Lung (tissue), 11 donors: ENCODE measurements at regions not wholly inside any gene's neighbourhood (a gene's known extent, or its start where the extent isn't known, plus 50 kb on each side); places are given as distances from the start of the nearest gene placed in this dataset.

Experiments
- ATAC-seq: fragments of 200-7000 bp; cut with Tn5 transposase; one replicate; pipeline ENCODE4 v1.9.1; 2020; ENCODE audit warnings: moderate number of reproducible peaks; ENCODE audit not compliant: insufficient read depth, low FRiP score
- DNase-seq, 3 donors: peaks; one replicate each; pipeline ENCODE4 v3.0.0-alpha.2; 2013 to 2017
- H3K27ac ChIP-seq, 2 donors: one replicate each; pipeline ENCODE4 v1.5.1; 2013; ENCODE audit warnings: mild to moderate bottlenecking in 2 of 2, moderate library complexity in 2 of 2, control low read depth in 1 of 2, inconsistent platforms in 1 of 2, low read depth in 1 of 2, low read length in 1 of 2
- H3K27me3 ChIP-seq, 3 donors: one replicate each; pipeline ENCODE4 v1.5.1; 2013; ENCODE audit warnings: low read length in 2 of 3; ENCODE audit not compliant: control insufficient read depth in 3 of 3, insufficient read depth in 3 of 3
- H3K36me3 ChIP-seq, 4 donors: one replicate each; pipeline ENCODE4 v1.5.1; 2013; ENCODE audit warnings: low read length in 4 of 4, mild to moderate bottlenecking in 1 of 4, moderate library complexity in 1 of 4; ENCODE audit not compliant: control insufficient read depth in 4 of 4, insufficient read depth in 4 of 4
- H3K4me1 ChIP-seq, 5 donors: one replicate each; pipeline ENCODE4 v1.5.1; 2013; ENCODE audit warnings: low read length in 5 of 5, mild to moderate bottlenecking in 2 of 5, moderate library complexity in 1 of 5; ENCODE audit not compliant: control insufficient read depth in 5 of 5, insufficient read depth in 5 of 5
- H3K4me3 ChIP-seq: one replicate; pipeline ENCODE4 v1.5.1; 2013; ENCODE audit warnings: mild to moderate bottlenecking, control low read depth, moderate library complexity
- H3K9ac ChIP-seq, 2 donors: one replicate each; pipeline ENCODE4 v1.5.1; 2013; ENCODE audit warnings: low read length in 2 of 2, control low read depth in 1 of 2; ENCODE audit not compliant: insufficient read depth in 1 of 2
- H3K9me3 ChIP-seq, 4 donors: one replicate each; pipeline ENCODE4 v1.5.1; 2013; ENCODE audit warnings: low read length in 3 of 4, mild to moderate bottlenecking in 1 of 4, moderate library complexity in 1 of 4; ENCODE audit not compliant: control insufficient read depth in 4 of 4, insufficient read depth in 3 of 4
- CTCF ChIP-seq: IDR thresholded peaks from 2 replicates; pipeline ENCODE4 v1.5.1; 2012; ENCODE audit warnings: mild to moderate bottlenecking; ENCODE audit errors: control extremely low read depth, extremely low read depth
- WGBS, 2 donors: extraction: QIAGEN DNeasy Blood & Tissue Kit; methylation state at CpG; one replicate each; pipeline ENCODE4 v1.1.7; 2013; 5-methylcytosine and 5-hydroxymethylcytosine counted together
- donor health status: control.
- donor health status: control.
- donor health status: Bipolar disorder and iron deficiency.
- donor health status: healthy.
- donor health status: DM: yes; HTN: yes; CAD: no.

- Histone ChIP-seq H3K4me1 (peaks cover 0 to 6% (median 0%) of the 10 kb centered on the region in 5 donors), H3K9ac (no peak overlapping the region), H3K9me3 (peaks cover 3 to 16% (median 11%) of the 10 kb centered on the region in 4 donors), H3K36me3 (no peaks in the 10 kb centered on the region), H3K27ac (no peak overlapping the region), H3K27me3 (no peaks in the 10 kb centered on the region), H3K4me3 (no peak overlapping the region)
- DNase-seq (no peak), ATAC-seq (no peak)
- WGBS, 2 donors, result 95 to 96% methylated on average over 1 of the region's 1 CpG
- TF ChIP-seq CTCF, result no peak
Observed at GRCh38 chr2:143918465-143918989, 601.4 kb downstream of the ZEB2 start.

- no peak overlapping the region for H3K27ac ChIP-seq
- peaks cover 0 to 6% (median 0%) of the 10 kb centered on the region in 5 donors for H3K4me1 ChIP-seq
- ATAC-seq (no peak), DNase-seq (peak in 2 of 3 donors; percentile 88 to 90)
- H3K9me3 ChIP-seq, result peaks cover 3 to 16% (median 11%) of the 10 kb centered on the region in 4 donors
- H3K9ac ChIP-seq, result no peak overlapping the region
- no peaks in the 10 kb centered on the region for H3K36me3 ChIP-seq
- H3K4me3 ChIP-seq, result no peak overlapping the region
- no peaks in the 10 kb centered on the region for H3K27me3 ChIP-seq
- TF ChIP-seq CTCF, result no peak
Observed at GRCh38 chr2:143916781-143917180, 603.1 kb downstream of the ZEB2 start.

GRCh38 chr2:143909577-143910353 lies 610.2 kb downstream of the ZEB2 start:
- no peak overlapping the region for H3K27ac ChIP-seq
- no peak for DNase-seq
- peak overlapping the region in 1 of 2 donors; percentile 24 for H3K9ac ChIP-seq
- WGBS, 2 donors, result 66 to 83% methylated on average over 13 of the region's 13 CpGs
- TF ChIP-seq CTCF, result no peak
- H3K9me3 ChIP-seq, result no peaks in the 10 kb centered on the region
- no peaks in the 10 kb centered on the region for H3K36me3 ChIP-seq
- no peak for ATAC-seq
- H3K4me3 ChIP-seq, result no peak overlapping the region
- peaks cover 0 to 11% (median 2%) of the 10 kb centered on the region in 5 donors for H3K4me1 ChIP-seq
- no peaks in the 10 kb centered on the region for H3K27me3 ChIP-seq
